ENCODE measurements at regions not wholly inside any gene's neighbourhood (a gene's known extent, or its start where the extent isn't known, plus 50 kb on each side); places are given as distances from the start of the nearest gene placed in this dataset.

GRCh38 chr6:170145272-170145592 is 145.6 kb downstream of the DLL1 start:
- H3K4me3 ChIP-seq (ENCODE audit: low read length): no peak overlapping the region
- H3K36me3 Mint-ChIP-seq: no peaks in the 10 kb centered on the region
- peak overlapping the region; percentile 70 to 94 for H3K27ac Mint-ChIP-seq
- no peaks in the 10 kb centered on the region for H3K36me3 ChIP-seq (ENCODE audit: control insufficient read depth, insufficient read depth, low read length)
- peak overlapping the region; percentile 36 for H3K27ac ChIP-seq (ENCODE audit: low read length)
- no peak for TF ChIP-seq CTCF (IDR thresholded peaks at IDR 0.05)
- H3K9me3 Mint-ChIP-seq: peaks cover 7% of the 10 kb centered on the region in 2 donors
- intact Hi-C loops (cut with micrococcal nuclease): loop anchor here (5.0 kb wide), 1 partner anchor 37 kb away; no protein-coding TSS in a partner anchor
- peaks cover 68% of the 10 kb centered on the region for H3K4me1 ChIP-seq (ENCODE audit: control insufficient read depth, insufficient read depth, low read length)
- no peak for DNase-seq
- peak overlapping the region; percentile 45 for H3K4me3 Mint-ChIP-seq
- peaks cover 9% of the 10 kb centered on the region for H3K9me3 ChIP-seq (ENCODE audit: control insufficient read depth, insufficient read depth, low read length)
- WGBS (ENCODE audit: insufficient coverage): 97% methylated on average over 3 of the region's 3 CpGs
- H3K4me1 Mint-ChIP-seq: peaks cover 49 to 58% of the 10 kb centered on the region in 2 donors
- H3K27me3 Mint-ChIP-seq (ENCODE audit: low read depth in 2 of 2): peaks cover 0 to 10% of the 10 kb centered on the region in 2 donors
- H3K27me3 ChIP-seq (ENCODE audit: control insufficient read depth, insufficient read depth, low read length): no peaks in the 10 kb centered on the region
- no peak for ATAC-seq

- Histone ChIP-seq H3K4me3 (ENCODE audit: low read length) (no peak overlapping the region), H3K36me3 (ENCODE audit: control insufficient read depth, insufficient read depth, low read length) (no peaks in the 10 kb centered on the region), H3K27me3 (ENCODE audit: control insufficient read depth, insufficient read depth, low read length) (no peaks in the 10 kb centered on the region), H3K4me1 (ENCODE audit: control insufficient read depth, insufficient read depth, low read length) (peaks cover 63% of the 10 kb centered on the region), H3K9me3 (ENCODE audit: control insufficient read depth, insufficient read depth, low read length) (peaks cover 9% of the 10 kb centered on the region), H3K27ac (ENCODE audit: low read length) (peak overlapping the region; percentile 44)
- intact Hi-C loops (cut with micrococcal nuclease): loop anchor here (5.0 kb wide), 1 partner anchor 38 kb away; no protein-coding TSS in a partner anchor
- no peak for TF ChIP-seq CTCF (IDR thresholded peaks at IDR 0.05)
- ATAC-seq: no peak
- Mint-ChIP-seq H3K4me3 (peak overlapping the region; percentile 45), H3K36me3 (no peaks in the 10 kb centered on the region), H3K27ac (peak overlapping the region; percentile 70 to 94), H3K4me1 (peaks cover 49 to 53% of the 10 kb centered on the region in 2 donors), H3K27me3 (ENCODE audit: low read depth in 2 of 2) (peaks cover 0 to 4% of the 10 kb centered on the region in 2 donors), H3K9me3 (peaks cover 7% of the 10 kb centered on the region in 2 donors)
- WGBS (ENCODE audit: insufficient coverage): 58% methylated on average over 3 of the region's 4 CpGs
- DNase-seq: no peak
Measured at GRCh38 chr6:170144571-170145271, 146.2 kb downstream of the DLL1 start.

GRCh38 chr6:170143401-170144150 is 147.3 kb downstream of the DLL1 start:
- intact Hi-C loops (cut with micrococcal nuclease): no loop called here
- no peak for TF ChIP-seq CTCF (IDR thresholded peaks at IDR 0.05)
- DNase-seq: peak in 1 of 2 donors; percentile 8
- Histone ChIP-seq H3K36me3 (ENCODE audit: control insufficient read depth, insufficient read depth, low read length) (no peaks in the 10 kb centered on the region), H3K27ac (ENCODE audit: low read length) (no peak overlapping the region), H3K9me3 (ENCODE audit: control insufficient read depth, insufficient read depth, low read length) (peaks cover 9% of the 10 kb centered on the region), H3K4me3 (ENCODE audit: low read length) (no peak overlapping the region), H3K27me3 (ENCODE audit: control insufficient read depth, insufficient read depth, low read length) (no peaks in the 10 kb centered on the region), H3K4me1 (ENCODE audit: control insufficient read depth, insufficient read depth, low read length) (peaks cover 52% of the 10 kb centered on the region)
- Mint-ChIP-seq H3K4me1 (peaks cover 40 to 45% of the 10 kb centered on the region in 2 donors), H3K9me3 (peaks cover 7% of the 10 kb centered on the region in 2 donors), H3K27ac (no peak overlapping the region), H3K4me3 (no peak overlapping the region), H3K36me3 (no peaks in the 10 kb centered on the region), H3K27me3 (ENCODE audit: low read depth in 2 of 2) (no peaks in the 10 kb centered on the region)
- ATAC-seq: no peak
- 93% methylated on average over 13 of the region's 14 CpGs for WGBS (ENCODE audit: insufficient coverage)

Measured in natural killer cell (primary cell).